HG03280 (cell line): ENCODE measurements at regions not wholly inside any gene's neighbourhood (a gene's known extent, or its start where the extent isn't known, plus 50 kb on each side); places are given as distances from the start of the nearest gene placed in this dataset.
"Not testable (repeated sequence)": the region's sequence is repeated elsewhere in the genome, so short reads cannot be mapped to it uniquely, and the experiment has no call there.

Experiments used
- ATAC-seq: cut with Tn5 transposase; IDR thresholded peaks from one replicate; pipeline ENCODE4 v1.9.1; 2021; ENCODE audit warnings: mild to moderate bottlenecking, moderate library complexity; ENCODE audit not compliant: unreplicated experiment

GRCh38 chr5:104050436-104050835 is 487.8 kb upstream of the NUDT12 start:
- ATAC-seq = no peak

DNA sequence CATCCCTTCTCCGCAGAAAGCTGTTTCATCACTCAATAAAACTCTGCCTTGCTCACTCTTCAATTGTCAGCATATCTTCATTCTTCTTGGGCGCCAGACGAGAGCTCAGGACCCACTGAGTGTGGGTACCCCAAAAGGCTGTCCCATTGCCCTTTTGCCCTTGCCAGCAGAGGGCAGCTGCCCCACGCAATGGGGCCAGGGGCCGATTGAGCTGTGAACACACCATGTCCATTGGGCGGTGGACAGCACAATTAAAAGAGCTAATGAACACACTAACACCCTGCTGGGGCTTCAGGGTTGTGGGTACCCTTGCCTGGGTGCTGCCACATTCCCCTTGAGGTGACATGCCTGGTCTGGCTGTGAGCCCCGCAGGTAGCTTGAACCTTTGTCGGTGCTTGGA is 487.2 kb upstream of the NUDT12 start:
- no peak for ATAC-seq

- no peak for ATAC-seq
Measured at GRCh38 chr5:104048231-104048630, 485.6 kb upstream of the NUDT12 start.

DNA sequence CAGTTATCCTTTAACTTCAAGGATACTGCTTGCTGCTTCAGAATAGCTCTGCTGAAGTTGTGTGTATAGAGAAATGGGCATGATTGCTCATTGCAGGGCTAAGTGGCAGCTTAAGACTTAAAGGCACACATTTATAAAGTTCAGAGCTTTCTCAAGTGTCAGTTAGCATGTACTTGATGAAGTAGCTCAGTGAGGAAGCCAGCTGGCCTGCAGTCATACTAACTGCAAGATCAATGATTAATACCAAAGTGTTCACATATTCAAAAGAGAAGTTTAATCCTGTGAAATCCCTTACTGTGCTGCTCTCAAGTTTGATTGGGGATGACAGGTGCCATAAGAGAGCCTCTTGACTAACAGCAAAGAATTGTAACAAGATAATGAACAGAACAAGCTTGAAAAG is 483.4 kb upstream of the NUDT12 start:
- no peak for ATAC-seq

DNA sequence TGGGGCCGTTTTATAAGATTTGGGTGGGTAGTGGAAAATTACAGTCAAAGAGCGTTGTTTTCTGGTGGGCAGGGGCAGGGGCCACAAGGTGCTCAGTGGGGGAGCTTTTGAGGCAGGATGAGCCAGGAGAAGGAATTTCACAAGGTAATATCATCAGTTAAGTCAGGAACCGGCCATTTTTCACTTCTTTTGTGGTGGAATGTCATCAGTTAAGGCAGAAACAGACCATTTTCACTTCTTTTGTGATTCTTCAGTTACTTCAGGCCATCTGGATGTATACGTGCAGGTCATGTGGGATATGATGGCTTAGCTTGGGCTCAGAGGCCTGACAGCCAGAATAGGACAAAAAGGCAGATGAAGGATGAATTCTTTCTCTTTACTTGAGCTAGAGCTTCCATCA is 477.3 kb upstream of the NUDT12 start:
- not testable (repeated sequence) for ATAC-seq

GRCh38 chr5:104037136-104037535 is 474.5 kb upstream of the NUDT12 start:
- not testable (repeated sequence) for ATAC-seq

DNA sequence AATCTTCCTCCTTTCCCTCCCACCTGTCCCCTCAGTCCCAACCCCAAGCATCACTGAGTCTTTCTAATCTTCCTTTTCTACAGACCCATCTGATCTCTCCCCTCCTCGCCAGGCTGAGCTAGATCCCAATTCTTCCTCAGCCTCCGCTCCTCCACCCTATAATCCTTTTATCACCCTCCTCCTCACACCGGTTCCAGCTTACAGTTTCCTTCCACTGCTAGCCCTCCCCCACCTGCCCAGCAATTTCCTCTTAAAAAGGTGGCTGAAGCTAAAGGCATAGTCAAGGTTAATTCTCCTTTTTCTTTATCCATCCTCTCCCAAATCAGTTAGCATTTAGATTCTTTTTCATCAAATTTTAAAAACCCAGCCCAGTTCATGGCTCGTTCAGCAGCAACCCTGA is 470.6 kb upstream of the NUDT12 start:
- not testable (repeated sequence) for ATAC-seq

- no peak for ATAC-seq
Measured at GRCh38 chr5:104024538-104024937, 461.9 kb upstream of the NUDT12 start.

DNA sequence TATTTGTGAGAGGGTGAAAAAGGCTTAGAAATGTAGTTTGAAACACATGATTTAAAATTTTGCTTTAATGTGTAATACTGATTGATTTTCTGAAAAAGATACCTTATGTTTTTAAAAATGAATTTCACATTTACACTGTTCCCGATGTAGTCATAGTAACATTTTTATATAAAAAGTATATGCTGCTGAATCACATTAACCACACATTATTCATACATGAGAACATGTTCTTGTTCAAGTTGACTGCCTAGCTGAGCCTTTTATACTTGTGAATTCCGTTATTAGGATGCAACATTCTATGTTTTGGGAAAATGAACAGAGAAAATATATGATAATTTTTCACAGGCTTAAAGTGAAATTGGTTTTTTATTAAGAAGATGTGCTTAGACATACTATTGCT is 461.1 kb upstream of the NUDT12 start:
- no peak for ATAC-seq

DNA sequence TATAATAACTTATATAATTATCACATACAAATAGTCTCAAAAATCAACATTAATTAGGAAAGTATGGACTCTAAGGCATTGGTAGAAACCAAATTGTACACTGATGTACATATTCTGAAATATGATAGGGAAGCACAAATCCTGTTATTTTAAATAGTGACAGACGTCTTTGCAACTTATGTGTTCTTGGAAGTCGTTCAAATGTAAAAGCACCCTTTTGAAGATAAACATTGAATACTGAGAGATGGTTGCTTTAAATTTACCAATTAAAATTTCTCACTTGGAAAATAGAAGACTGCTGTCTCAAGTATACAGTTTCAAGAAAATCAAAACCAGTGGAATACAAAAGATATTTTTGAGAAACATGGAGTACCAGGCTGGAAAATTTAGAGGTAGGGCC is 457.4 kb upstream of the NUDT12 start:
- ATAC-seq = no peak

DNA sequence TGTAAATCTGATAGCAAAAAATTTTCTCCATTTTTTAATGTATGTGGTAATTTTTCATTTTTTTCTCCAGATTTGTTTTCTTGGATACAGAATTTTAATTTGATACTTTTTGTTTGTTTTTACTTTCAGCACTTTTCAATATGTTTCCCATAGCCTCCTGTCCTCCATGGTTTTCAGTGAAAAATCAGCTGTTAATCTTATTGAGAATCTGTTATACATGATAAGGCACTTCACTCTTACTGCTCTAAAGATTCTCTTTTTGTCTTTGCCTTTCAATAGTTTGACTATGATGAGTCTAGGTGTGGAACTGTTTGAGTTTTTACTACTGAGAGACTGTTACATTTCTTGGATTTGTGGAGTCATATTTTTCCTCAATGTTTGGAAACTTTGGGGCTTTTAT is 455.7 kb upstream of the NUDT12 start:
- no peak for ATAC-seq

DNA sequence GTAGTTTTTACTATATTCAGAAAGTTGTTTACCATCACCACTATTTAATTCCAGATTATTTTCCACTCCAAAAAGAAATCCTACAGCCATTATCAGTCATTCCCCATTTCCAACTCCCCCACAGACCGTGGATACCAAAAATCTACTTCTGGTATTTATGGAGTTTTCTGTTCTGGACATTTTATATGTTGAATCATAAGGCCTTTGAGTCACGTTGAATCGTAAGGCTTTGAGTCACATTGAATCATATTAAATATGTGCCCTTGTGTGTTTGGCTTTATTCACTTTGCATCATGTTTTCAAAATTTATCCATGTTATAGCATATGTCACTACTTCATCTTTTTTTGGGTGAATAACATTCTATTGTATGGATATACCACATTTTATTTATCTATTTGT is 454.1 kb upstream of the NUDT12 start:
- no peak for ATAC-seq

- ATAC-seq = no peak
Measured at GRCh38 chr5:104015765-104016164, 453.2 kb upstream of the NUDT12 start.

GRCh38 chr5:104002783-104003182 is 440.2 kb upstream of the NUDT12 start:
- not testable (repeated sequence) for ATAC-seq

DNA sequence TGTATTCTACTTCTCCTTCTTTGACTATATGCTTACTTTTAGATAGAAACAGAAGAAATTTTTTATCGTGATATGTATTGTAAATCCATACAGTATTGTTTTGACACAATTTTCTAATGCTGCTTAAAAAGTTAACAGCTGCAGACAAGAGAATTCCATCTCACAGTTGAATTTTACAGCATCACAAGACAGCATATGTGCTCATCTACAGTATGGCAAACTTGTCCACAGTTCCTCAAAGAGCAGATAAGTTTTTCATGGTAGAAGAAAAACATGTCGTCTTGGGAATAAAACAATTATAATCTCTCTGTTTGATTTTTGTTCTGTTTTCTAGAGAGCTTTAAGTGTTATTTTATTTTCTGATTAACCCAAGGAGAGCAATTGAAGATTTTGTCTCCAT is 438.5 kb upstream of the NUDT12 start:
- ATAC-seq = no peak

DNA sequence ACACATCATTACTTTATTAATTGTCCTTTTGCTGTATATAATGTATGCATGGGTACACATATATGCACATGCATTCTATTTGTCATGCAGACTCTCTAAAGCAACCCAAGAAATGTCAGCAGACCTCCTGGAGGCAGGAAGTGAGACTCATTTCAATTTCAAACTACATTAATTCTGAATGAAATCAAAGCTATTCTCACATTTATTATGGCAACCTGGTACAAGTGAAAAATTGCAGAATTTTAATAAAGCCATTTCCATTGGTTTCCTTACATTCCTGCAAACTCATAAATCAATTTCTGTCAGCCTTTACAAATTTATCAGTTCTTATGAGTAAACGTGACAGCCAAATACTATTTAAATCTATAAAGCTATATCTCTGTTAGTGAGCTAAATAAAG is 430.4 kb upstream of the NUDT12 start:
- no peak for ATAC-seq

- no peak for ATAC-seq
Measured at GRCh38 chr5:103990064-103990463, 427.5 kb upstream of the NUDT12 start.

DNA sequence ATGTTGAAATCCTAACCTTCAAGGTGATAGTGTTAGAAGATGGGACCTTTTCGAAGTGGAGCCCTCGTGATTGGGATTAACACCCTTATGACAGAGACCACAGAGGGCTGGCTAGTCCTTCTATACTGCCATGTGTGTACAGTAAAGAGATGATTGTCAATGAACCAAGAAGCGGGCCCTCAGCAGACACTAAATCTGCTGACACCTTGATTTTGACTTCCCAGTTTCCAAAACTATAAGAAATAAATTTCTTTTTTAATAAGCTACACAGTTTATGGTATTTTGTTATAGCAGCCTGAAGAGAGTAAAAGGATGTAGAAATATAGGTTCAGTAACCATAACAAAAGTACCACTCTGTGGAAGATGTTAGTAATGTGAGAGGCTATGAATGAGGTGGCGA is 419.0 kb upstream of the NUDT12 start:
- no peak for ATAC-seq

- ATAC-seq = no peak
Measured at GRCh38 chr5:103973669-103974068, 411.1 kb upstream of the NUDT12 start.

DNA sequence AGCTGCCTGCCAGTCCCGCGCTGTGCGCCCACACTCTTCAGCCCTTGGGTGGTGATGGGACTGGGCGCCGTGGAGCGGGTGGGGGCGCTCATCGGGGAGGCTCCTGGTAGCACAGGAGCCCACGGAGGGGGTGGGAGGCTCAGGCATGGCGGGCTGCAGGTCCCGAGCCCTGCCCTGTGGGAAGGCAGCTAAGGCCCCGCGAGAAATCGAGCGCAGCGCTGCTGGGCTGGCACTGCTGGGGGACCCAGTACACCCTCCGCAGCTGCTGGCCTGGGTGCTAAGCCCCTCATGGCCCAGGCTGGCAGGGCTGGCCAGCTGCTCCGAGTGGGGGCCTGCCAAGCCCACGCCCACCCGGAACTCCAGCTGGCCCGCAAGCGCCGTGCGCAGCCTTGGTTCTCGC is 403.7 kb upstream of the NUDT12 start:
- not testable (repeated sequence) for ATAC-seq

GRCh38 chr5:103962023-103962422 is 399.4 kb upstream of the NUDT12 start:
- ATAC-seq = no peak

- no peak for ATAC-seq
Measured at GRCh38 chr5:103953601-103954382, 391.2 kb upstream of the NUDT12 start.

GRCh38 chr5:103951776-103952175 is 389.2 kb upstream of the NUDT12 start:
- ATAC-seq = no peak
